ENCODE measurements at regions not wholly inside any gene's neighbourhood (a gene's known extent, or its start where the extent isn't known, plus 50 kb on each side); places are given as distances from the start of the nearest gene placed in this dataset.

GRCh38 chr10:23988006-23988405 lies 220.9 kb upstream of the KIAA1217 start:
- TF ChIP-seq, protein P1, sequence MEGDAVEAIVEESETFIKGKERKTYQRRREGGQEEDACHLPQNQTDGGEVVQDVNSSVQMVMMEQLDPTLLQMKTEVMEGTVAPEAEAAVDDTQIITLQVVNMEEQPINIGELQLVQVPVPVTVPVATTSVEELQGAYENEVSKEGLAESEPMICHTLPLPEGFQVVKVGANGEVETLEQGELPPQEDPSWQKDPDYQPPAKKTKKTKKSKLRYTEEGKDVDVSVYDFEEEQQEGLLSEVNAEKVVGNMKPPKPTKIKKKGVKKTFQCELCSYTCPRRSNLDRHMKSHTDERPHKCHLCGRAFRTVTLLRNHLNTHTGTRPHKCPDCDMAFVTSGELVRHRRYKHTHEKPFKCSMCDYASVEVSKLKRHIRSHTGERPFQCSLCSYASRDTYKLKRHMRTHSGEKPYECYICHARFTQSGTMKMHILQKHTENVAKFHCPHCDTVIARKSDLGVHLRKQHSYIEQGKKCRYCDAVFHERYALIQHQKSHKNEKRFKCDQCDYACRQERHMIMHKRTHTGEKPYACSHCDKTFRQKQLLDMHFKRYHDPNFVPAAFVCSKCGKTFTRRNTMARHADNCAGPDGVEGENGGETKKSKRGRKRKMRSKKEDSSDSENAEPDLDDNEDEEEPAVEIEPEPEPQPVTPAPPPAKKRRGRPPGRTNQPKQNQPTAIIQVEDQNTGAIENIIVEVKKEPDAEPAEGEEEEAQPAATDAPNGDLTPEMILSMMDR (IDR thresholded peaks at IDR 0.05; ENCODE audit: insufficient read depth, low read depth, low read length) = no peak
- TF ChIP-seq EZH2 (IDR thresholded peaks at IDR 0.05; ENCODE audit: insufficient read depth, low read length) = no peak

Data from astrocyte (in vitro differentiated cells and primary cell).